BE2C (cell line): ENCODE measurements at regions not wholly inside any gene's neighbourhood (a gene's known extent, or its start where the extent isn't known, plus 50 kb on each side); places are given as distances from the start of the nearest gene placed in this dataset.

ENCODE experiments used
- DNase-seq: peaks from one replicate; pipeline ENCODE4 v3.0.0-alpha.2; 2020
- H3K27me3 ChIP-seq: fragments of 250-450 bp; sonication (Bioruptor Pico); 2 replicates; pipeline ENCODE4 v1.5.1; 2020; ENCODE audit warnings: mild to moderate bottlenecking
- H3K36me3 ChIP-seq: fragments of 250-450 bp; sonication (Bioruptor Pico); 2 replicates; pipeline ENCODE4 v1.5.1; 2020; ENCODE audit warnings: mild to moderate bottlenecking
- H3K4me1 ChIP-seq: fragments of 250-450 bp; sonication (Bioruptor Pico); 2 replicates; pipeline ENCODE4 v1.5.1; 2020
- H3K4me3 ChIP-seq: 2 replicates; pipeline ENCODE4 v1.5.1; 2011; ENCODE audit warnings: low read depth, low read length
- H3K9me3 ChIP-seq: fragments of 250-450 bp; sonication (Bioruptor Pico); 2 replicates; pipeline ENCODE4 v1.5.1; 2020
- TF ChIP-seq, protein P1 (sequence below): IDR thresholded peaks from 2 replicates; pipeline ENCODE4 v1.5.1; 2012; ENCODE audit warnings: mild to moderate bottlenecking, low read depth, low read length

DNA sequence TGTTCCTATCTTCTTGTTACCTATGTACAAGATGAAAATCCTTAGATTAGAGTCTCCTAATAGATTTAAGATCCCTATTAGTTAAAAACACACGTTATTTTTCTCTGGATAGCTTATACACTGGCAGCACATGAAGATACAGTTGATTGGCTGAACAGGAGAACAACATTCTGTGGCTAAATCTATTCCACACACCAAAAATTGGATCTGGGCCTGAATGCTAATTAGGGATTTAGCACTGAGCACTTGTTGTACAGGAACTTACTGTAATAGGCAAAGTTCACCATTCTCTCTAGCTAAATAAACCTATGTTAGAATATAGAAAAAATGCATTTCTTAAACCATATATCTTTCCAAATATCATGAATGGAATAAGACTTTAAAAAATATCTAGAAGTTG, 117.1 kb upstream of the PTGFR start:
- Histone ChIP-seq H3K4me3 (no peak overlapping the region), H3K9me3 (no peaks in the 10 kb centered on the region), H3K4me1 (no peaks in the 10 kb centered on the region), H3K27me3 (no peaks in the 10 kb centered on the region), H3K36me3 (no peaks in the 10 kb centered on the region)
- TF ChIP-seq, protein P1, sequence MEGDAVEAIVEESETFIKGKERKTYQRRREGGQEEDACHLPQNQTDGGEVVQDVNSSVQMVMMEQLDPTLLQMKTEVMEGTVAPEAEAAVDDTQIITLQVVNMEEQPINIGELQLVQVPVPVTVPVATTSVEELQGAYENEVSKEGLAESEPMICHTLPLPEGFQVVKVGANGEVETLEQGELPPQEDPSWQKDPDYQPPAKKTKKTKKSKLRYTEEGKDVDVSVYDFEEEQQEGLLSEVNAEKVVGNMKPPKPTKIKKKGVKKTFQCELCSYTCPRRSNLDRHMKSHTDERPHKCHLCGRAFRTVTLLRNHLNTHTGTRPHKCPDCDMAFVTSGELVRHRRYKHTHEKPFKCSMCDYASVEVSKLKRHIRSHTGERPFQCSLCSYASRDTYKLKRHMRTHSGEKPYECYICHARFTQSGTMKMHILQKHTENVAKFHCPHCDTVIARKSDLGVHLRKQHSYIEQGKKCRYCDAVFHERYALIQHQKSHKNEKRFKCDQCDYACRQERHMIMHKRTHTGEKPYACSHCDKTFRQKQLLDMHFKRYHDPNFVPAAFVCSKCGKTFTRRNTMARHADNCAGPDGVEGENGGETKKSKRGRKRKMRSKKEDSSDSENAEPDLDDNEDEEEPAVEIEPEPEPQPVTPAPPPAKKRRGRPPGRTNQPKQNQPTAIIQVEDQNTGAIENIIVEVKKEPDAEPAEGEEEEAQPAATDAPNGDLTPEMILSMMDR: no peak
- no peak for DNase-seq

DNA sequence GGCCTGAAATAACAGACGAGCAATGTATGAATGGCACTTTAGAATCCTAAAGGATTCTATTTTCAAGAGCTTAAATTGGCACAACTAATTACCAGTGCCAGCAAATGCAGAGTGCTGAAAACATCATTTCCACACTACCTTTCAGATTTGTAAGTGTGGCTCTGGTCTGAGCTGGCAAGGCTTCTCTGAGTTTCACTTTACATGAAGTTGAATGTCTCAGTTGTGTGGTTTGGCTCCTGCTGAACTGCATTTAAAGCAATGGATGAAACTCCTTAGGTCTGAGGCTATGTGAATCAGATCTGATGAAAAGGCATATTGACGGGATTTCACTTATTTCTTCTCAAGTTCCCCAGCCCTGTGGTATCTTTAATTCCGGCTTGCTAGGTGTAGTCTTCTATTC, 114.8 kb upstream of the PTGFR start:
- TF ChIP-seq, protein P1: no peak
- H3K36me3 ChIP-seq: no peaks in the 10 kb centered on the region
- no peaks in the 10 kb centered on the region for H3K9me3 ChIP-seq
- no peak overlapping the region for H3K4me3 ChIP-seq
- no peaks in the 10 kb centered on the region for H3K4me1 ChIP-seq
- DNase-seq: no peak
- H3K27me3 ChIP-seq: no peaks in the 10 kb centered on the region

GRCh38 chr1:78377356-78377928, 113.3 kb upstream of the PTGFR start:
- no peak overlapping the region for H3K4me3 ChIP-seq
- DNase-seq: no peak
- TF ChIP-seq, protein P1: no peak
- no peaks in the 10 kb centered on the region for H3K27me3 ChIP-seq
- no peaks in the 10 kb centered on the region for H3K36me3 ChIP-seq
- no peaks in the 10 kb centered on the region for H3K9me3 ChIP-seq
- H3K4me1 ChIP-seq: no peaks in the 10 kb centered on the region

GRCh38 chr1:78383923-78384322, 106.9 kb upstream of the PTGFR start:
- Histone ChIP-seq H3K4me3 (no peak overlapping the region), H3K27me3 (no peaks in the 10 kb centered on the region), H3K4me1 (no peaks in the 10 kb centered on the region), H3K36me3 (no peaks in the 10 kb centered on the region), H3K9me3 (no peaks in the 10 kb centered on the region)
- DNase-seq: no peak
- TF ChIP-seq, protein P1: no peak

DNA sequence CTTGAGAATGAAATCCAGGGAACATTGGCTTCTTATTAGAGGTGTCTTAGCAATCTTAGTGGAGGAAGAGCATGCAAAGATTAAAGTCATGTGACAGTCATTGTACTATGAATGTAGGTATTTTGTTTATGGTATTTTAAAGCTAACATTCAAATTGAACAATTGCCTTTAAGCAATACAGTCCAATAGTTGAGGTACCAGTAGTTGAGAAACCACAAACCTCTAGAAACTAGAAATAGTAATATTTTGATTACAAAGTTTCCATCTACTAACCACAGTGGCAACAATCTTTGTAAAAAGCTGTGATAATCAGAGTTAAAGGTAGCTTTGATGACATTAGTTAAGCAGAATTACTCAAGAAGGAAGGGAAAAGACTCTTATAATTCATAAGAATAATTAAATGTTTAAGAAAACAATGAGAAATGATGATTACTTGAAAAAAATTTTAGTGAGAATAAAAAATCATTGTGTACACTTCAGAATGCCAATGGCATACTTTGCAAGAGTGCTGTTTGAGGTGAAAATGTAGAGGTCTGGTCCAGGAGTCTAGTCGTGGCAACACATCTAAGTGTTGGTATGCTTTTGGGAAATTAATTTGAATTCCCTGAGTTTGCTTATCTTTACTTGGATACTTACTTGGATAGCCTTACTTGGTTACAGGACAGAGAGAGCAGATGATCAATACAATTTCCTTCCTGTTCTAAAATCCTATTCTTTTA, 104.9 kb upstream of the PTGFR start:
- Histone ChIP-seq H3K4me1 (no peaks in the 10 kb centered on the region), H3K36me3 (no peaks in the 10 kb centered on the region), H3K9me3 (no peaks in the 10 kb centered on the region), H3K4me3 (no peak overlapping the region), H3K27me3 (no peaks in the 10 kb centered on the region)
- DNase-seq: no peak
- TF ChIP-seq, protein P1: no peak

- TF ChIP-seq, protein P1: no peak
- Histone ChIP-seq H3K4me1 (no peaks in the 10 kb centered on the region), H3K4me3 (no peak overlapping the region), H3K9me3 (no peaks in the 10 kb centered on the region), H3K36me3 (no peaks in the 10 kb centered on the region), H3K27me3 (no peaks in the 10 kb centered on the region)
- DNase-seq: no peak
Measured at GRCh38 chr1:78387201-78387600, 103.6 kb upstream of the PTGFR start.
